ENCODE measurements at regions not wholly inside any gene's neighbourhood (a gene's known extent, or its start where the extent isn't known, plus 50 kb on each side); places are given as distances from the start of the nearest gene placed in this dataset.
"Not testable (repeated sequence)": the region's sequence is repeated elsewhere in the genome, so short reads cannot be mapped to it uniquely, and the experiment has no call there.

DNA sequence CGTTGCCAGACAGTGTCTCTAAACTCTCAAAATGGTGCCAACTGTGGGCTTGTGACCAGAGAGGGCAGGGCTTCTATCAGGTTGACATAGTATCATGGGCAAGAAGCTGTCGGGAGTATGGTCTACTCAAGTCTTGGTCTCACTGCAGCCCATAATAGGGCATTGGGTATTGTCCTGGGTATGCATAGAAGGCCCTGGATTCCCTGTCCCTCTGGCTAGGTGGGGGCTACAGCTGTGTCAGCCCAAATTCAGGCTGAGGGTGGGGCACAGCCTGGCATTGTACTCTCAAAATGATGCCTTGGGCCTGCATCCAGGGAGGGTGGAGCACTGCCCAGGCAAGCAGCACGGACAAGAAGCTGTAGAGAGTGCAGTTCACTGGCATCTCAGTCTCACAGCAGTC lies 408.8 kb upstream of the MAN1A1 start:
- no peak for DNase-seq (ENCODE audit: low read depth)
- no peak overlapping the region for H3K4me3 ChIP-seq (ENCODE audit: control insufficient read depth, low read depth, low read length)
- TF ChIP-seq CTCF (IDR thresholded peaks at IDR 0.05; ENCODE audit: control insufficient read depth, insufficient read depth, low read depth, low read length, missing control alignments): no peak

DNA sequence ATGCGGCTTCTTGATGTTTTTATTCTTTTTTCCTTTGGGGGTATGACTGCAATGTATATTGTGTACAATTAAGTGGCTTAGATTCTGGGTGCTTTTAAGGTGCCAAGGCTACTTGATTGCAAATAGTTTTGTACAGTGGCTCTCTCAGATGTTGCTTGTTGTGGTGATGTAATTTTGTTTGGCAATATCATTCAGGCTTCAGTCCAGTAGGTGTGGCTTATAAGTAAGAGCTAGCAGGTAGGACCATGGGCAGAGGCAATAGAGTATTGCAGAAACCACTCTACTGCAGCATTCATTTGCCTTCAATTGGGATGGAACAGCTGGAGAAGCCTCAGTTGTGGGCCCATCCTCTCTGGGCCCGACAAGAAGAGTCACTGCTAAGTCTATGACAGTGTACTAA lies 407.9 kb upstream of the MAN1A1 start:
- TF ChIP-seq CTCF (IDR thresholded peaks at IDR 0.05; ENCODE audit: control insufficient read depth, insufficient read depth, low read depth, low read length, missing control alignments): no peak

DNA sequence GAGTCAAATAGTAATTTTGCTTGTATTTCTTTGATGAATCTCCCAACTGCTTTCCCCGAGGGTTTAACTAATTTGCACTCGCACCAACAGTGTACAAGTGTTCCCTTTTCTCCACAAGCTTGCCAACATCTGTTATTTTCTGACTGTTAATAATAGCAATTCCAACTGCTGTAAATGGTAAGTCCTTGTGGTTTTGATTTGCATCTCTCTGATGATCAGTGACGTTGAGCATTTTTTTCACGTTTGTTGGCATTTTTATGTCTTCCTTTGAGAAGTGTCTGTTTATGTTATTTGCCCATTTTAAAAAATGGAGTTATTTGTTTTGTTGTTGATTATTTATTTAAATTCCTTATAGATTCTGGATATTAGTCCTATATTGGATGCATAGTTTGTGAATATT lies 399.8 kb upstream of the MAN1A1 start:
- H3K4me3 ChIP-seq (ENCODE audit: control insufficient read depth, low read depth, low read length): no peak overlapping the region
- no peak for TF ChIP-seq CTCF (IDR thresholded peaks at IDR 0.05; ENCODE audit: control insufficient read depth, insufficient read depth, low read depth, low read length, missing control alignments)
- no peak for DNase-seq (ENCODE audit: low read depth)

More for the DNA sequence above, 407.9 kb upstream of the MAN1A1 start:
- DNase-seq (ENCODE audit: low read depth): no peak
- no peak overlapping the region for H3K4me3 ChIP-seq (ENCODE audit: control insufficient read depth, low read depth, low read length)

GRCh38 chr6:119748535-119748934 lies 399.0 kb upstream of the MAN1A1 start:
- H3K4me3 ChIP-seq (ENCODE audit: control insufficient read depth, low read depth, low read length); DNase-seq (ENCODE audit: low read depth): not testable (repeated sequence)

DNA sequence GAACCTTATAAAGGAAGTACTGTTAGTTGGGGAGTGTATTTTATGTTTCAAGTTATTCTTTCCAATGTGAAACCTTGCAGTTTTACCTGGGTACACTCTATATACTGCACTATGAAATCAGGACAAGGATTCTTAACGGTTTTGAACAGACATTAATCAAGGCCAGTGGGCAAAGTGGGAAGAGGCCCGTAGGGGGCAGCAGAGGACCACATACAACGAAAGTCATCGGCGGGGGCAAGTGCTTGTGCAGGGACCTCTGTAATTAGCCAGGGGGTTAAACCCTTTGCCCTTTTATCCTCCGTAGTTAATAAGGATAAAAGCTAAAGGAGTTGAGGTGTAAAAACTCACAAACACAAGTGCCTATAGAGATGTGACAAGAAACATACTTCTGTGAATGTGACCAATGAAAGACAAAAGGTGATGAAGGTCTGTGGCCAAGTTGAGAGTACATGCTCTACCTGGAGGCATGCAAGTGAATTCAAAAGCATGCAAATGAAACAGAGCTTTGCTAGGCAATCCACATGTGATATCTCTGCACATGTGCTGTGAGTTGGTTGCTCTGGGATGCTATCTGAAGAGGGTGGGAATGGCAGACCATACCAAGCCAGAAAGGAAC lies 392.7 kb upstream of the MAN1A1 start:
- DNase-seq (ENCODE audit: low read depth): peak; percentile 1
- TF ChIP-seq CTCF (IDR thresholded peaks at IDR 0.05; ENCODE audit: control insufficient read depth, insufficient read depth, low read depth, low read length, missing control alignments): peak; percentile 86
- no peak overlapping the region for H3K4me3 ChIP-seq (ENCODE audit: control insufficient read depth, low read depth, low read length)

DNA sequence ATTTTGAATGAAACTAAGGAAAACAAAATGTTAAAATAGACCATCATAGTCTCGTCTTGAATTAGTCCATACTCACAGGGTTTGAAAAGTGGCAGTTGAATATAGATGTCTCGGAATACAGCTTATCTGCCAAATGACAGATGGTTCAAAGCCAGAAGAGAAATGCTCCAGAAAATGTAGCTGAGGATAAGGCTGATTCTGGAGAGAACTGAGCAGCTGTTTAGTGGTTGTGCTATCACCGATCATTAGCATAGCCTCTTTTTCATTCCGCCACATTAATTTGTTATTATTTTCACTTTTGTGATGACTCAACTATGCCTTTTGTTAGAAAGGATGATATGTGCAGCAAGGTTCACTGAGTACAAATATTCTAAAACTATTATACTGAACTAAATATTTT lies 390.2 kb upstream of the MAN1A1 start:
- no peak overlapping the region for H3K4me3 ChIP-seq (ENCODE audit: control insufficient read depth, low read depth, low read length)
- DNase-seq (ENCODE audit: low read depth): no peak
- no peak for TF ChIP-seq CTCF (IDR thresholded peaks at IDR 0.05; ENCODE audit: control insufficient read depth, insufficient read depth, low read depth, low read length, missing control alignments)

DNA sequence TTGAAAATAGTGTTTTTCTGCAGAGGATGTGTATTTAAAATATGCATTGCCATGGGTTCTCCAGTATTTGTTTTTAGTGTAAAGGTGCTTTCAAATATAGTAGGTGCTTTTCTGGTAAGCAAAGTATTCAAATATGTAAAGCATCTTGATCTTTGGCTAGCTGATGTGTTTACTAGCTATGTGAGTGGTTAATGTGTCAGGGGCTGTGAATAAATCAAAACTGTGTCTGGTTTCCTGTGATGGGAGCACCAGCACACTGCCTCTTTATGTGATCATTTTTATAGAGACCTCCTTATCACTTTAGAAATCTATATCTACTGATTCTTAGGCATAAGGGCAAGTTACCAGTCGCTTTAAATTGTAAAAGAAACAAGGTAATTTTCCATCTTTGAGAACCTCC lies 388.9 kb upstream of the MAN1A1 start:
- no peak overlapping the region for H3K4me3 ChIP-seq (ENCODE audit: control insufficient read depth, low read depth, low read length)
- TF ChIP-seq CTCF (IDR thresholded peaks at IDR 0.05; ENCODE audit: control insufficient read depth, insufficient read depth, low read depth, low read length, missing control alignments): no peak
- no peak for DNase-seq (ENCODE audit: low read depth)
